GM23338 (cell line): ENCODE measurements at regions not wholly inside any gene's neighbourhood (a gene's known extent, or its start where the extent isn't known, plus 50 kb on each side); places are given as distances from the start of the nearest gene placed in this dataset.

Experiments used
- ATAC-seq: fragments of 200-7000 bp; cut with Tn5 transposase; 3 replicates; pipeline ENCODE4 v1.9.1; 2020
- DNase-seq: peaks from one replicate; pipeline ENCODE4 v3.0.0-alpha.2; 2015; ENCODE audit warnings: low spot score
- H2AFZ ChIP-seq: fragments of 200-600 bp; sonication (generic); 2 replicates; pipeline ENCODE4 v1.8.0; 2016; ENCODE audit warnings: antibody characterized with exemption, mild to moderate bottlenecking, moderate library complexity
- H3F3A ChIP-seq: fragments of 200-600 bp; sonication (generic); replicated peaks from 2 replicates; pipeline ENCODE4 v1.8.0; 2017; ENCODE audit warnings: antibody characterized with exemption, mixed run types, low read depth
- H3K27ac ChIP-seq: fragments of 200-600 bp; sonication (generic); 2 replicates; pipeline ENCODE4 v1.6.1; 2016; ENCODE audit warnings: low read depth
- H3K27me3 ChIP-seq: fragments of 200-600 bp; sonication (generic); 2 replicates; pipeline ENCODE4 v1.8.0; 2016; ENCODE audit warnings: mild to moderate bottlenecking, mixed run types, moderate library complexity; ENCODE audit not compliant: insufficient read depth
- H3K36me3 ChIP-seq: fragments of 200-600 bp; sonication (generic); 2 replicates; pipeline ENCODE4 v1.8.0; 2016; ENCODE audit warnings: mild to moderate bottlenecking; ENCODE audit not compliant: insufficient read depth
- H3K4me1 ChIP-seq: fragments of 200-600 bp; sonication (generic); 2 replicates; pipeline ENCODE4 v1.8.0; 2016; ENCODE audit warnings: mild to moderate bottlenecking, moderate library complexity; ENCODE audit not compliant: insufficient read depth
- H3K4me2 ChIP-seq: fragments of 200-600 bp; sonication (generic); 2 replicates; pipeline ENCODE4 v1.7.1; 2017; ENCODE audit warnings: mixed run types
- H3K4me3 ChIP-seq: fragments of 200-600 bp; sonication (generic); 2 replicates; pipeline ENCODE4 v1.6.1; 2016; ENCODE audit warnings: mixed run types
- H3K79me2 ChIP-seq: fragments of 200-600 bp; sonication (generic); replicated peaks from 2 replicates; pipeline ENCODE4 v1.8.0; 2017; ENCODE audit warnings: mild to moderate bottlenecking; ENCODE audit not compliant: insufficient read depth
- H3K9me2 ChIP-seq: fragments of 200-600 bp; sonication (generic); 2 replicates; pipeline ENCODE4 v1.8.0; 2017; ENCODE audit not compliant: insufficient read depth
- H4K20me1 ChIP-seq: fragments of 200-600 bp; sonication (generic); replicated peaks from 2 replicates; pipeline ENCODE4 v1.8.0; 2017; ENCODE audit warnings: mild to moderate bottlenecking; ENCODE audit not compliant: insufficient read depth
- H3K27ac Mint-ChIP-seq: 2 replicates; pipeline ENCODE4 v1.8.0; 2020; ENCODE audit warnings: inconsistent platforms, mild to moderate bottlenecking, moderate library complexity, mixed read lengths
- H3K27me3 Mint-ChIP-seq: 3 replicates; pipeline ENCODE4 v1.8.0; 2022; ENCODE audit warnings: low read depth, mild to moderate bottlenecking, moderate library complexity, mixed read lengths, inconsistent platforms; ENCODE audit not compliant: insufficient read depth, poor library complexity
- H3K36me3 Mint-ChIP-seq: 3 replicates; pipeline ENCODE4 v1.8.0; 2021; ENCODE audit warnings: low read depth, mild to moderate bottlenecking, inconsistent platforms, moderate library complexity, mixed read lengths
- H3K4me1 Mint-ChIP-seq: 3 replicates; pipeline ENCODE4 v1.8.0; 2020; ENCODE audit warnings: mild to moderate bottlenecking, inconsistent platforms, mixed read lengths
- H3K4me3 Mint-ChIP-seq: 3 replicates; pipeline ENCODE4 v1.8.0; 2021; ENCODE audit warnings: moderate library complexity, mild to moderate bottlenecking, inconsistent platforms, mixed read lengths
- H3K9me3 Mint-ChIP-seq: 3 replicates; pipeline ENCODE4 v1.8.0; 2020; ENCODE audit warnings: moderate library complexity, mild to moderate bottlenecking, inconsistent platforms, mixed read lengths
- CREB1 ChIP-seq: fragments of 250-450 bp; sonication (Bioruptor Pico); IDR thresholded peaks from 2 replicates; pipeline ENCODE4 v1.5.0; 2020; ENCODE audit warnings: low read depth, mild to moderate bottlenecking, moderate library complexity
- CTCF ChIP-seq, 2 experiments: fragments of 200-600 bp in 1 of 2; sonication (generic) in 1 of 2; conservative IDR thresholded peaks; 2 replicates each; pipeline versions ENCODE4 v1.5.1 to v1.6.1; 2016 to 2017; ENCODE audit warnings: antibody characterized with exemption in 2 of 2, low read depth in 2 of 2, mild to moderate bottlenecking in 2 of 2, moderate library complexity in 1 of 2
- ETS1 ChIP-seq: IDR thresholded peaks from 2 replicates; pipeline ENCODE4 v1.6.1; 2016; ENCODE audit warnings: antibody characterized with exemption
- EZH2 ChIP-seq: fragments of 200-600 bp; sonication (generic); IDR thresholded peaks from one replicate; pipeline ENCODE4 v1.8.0; 2017; ENCODE audit warnings: antibody characterized with exemption, mild to moderate bottlenecking, low read depth; ENCODE audit not compliant: unreplicated experiment
- EZH2phosphoT487 ChIP-seq: fragments of 200-600 bp; sonication (generic); IDR thresholded peaks from one replicate; pipeline ENCODE4 v1.8.1; 2018; ENCODE audit warnings: antibody characterized with exemption; ENCODE audit not compliant: unreplicated experiment
- JUNB ChIP-seq: IDR thresholded peaks from one replicate; pipeline ENCODE4 v1.6.1; 2016; ENCODE audit warnings: antibody characterized with exemption; ENCODE audit not compliant: unreplicated experiment
- NANOG ChIP-seq: IDR thresholded peaks from 2 replicates; pipeline ENCODE4 v1.6.1; 2016; ENCODE audit warnings: antibody characterized with exemption, borderline replicate concordance
- POLR2AphosphoS5 ChIP-seq: IDR thresholded peaks from 2 replicates; pipeline ENCODE4 v1.6.1; 2016; ENCODE audit warnings: antibody characterized with exemption, low read depth
- REST ChIP-seq: IDR thresholded peaks from one replicate; pipeline ENCODE4 v1.6.1; 2018; ENCODE audit warnings: antibody characterized with exemption; ENCODE audit not compliant: unreplicated experiment
- STAT1 ChIP-seq: IDR thresholded peaks from one replicate; pipeline ENCODE4 v1.6.1; 2016; ENCODE audit warnings: antibody characterized with exemption; ENCODE audit not compliant: unreplicated experiment
- ZNF114 ChIP-seq: fragments of 250-450 bp; sonication (Bioruptor Pico); IDR thresholded peaks from 2 replicates; pipeline ENCODE4 v1.5.0; 2020; ENCODE audit warnings: mild to moderate bottlenecking, moderate library complexity
- ZNF331 ChIP-seq: fragments of 250-450 bp; sonication (Bioruptor Pico); IDR thresholded peaks from 2 replicates; pipeline ENCODE4 v1.5.0; 2020; ENCODE audit warnings: low read depth, mild to moderate bottlenecking, moderate library complexity
- ZNF462 ChIP-seq: fragments of 250-450 bp; sonication (Bioruptor Pico); IDR thresholded peaks from 2 replicates; pipeline ENCODE4 v1.5.0; 2020; ENCODE audit warnings: mild to moderate bottlenecking, moderate library complexity

- H3K27ac Mint-ChIP-seq = no peak overlapping the region
- H3K9me2 ChIP-seq = no peaks in the 10 kb centered on the region
- no peak overlapping the region for H3K4me3 Mint-ChIP-seq
- peaks cover 13% of the 10 kb centered on the region for H3K4me1 ChIP-seq
- no peaks in the 10 kb centered on the region for H3K27me3 Mint-ChIP-seq
- H3K79me2 ChIP-seq = no peaks in the 10 kb centered on the region
- no peaks in the 10 kb centered on the region for H4K20me1 ChIP-seq
- no peak overlapping the region for H3K4me3 ChIP-seq
- H2AFZ ChIP-seq = no peak overlapping the region
- DNase-seq (no peak), ATAC-seq (no peak)
- no peaks in the 10 kb centered on the region for H3K9me3 Mint-ChIP-seq
- H3K4me1 Mint-ChIP-seq = peaks cover 11% of the 10 kb centered on the region; the same call in 2 of the 3 replicates
- no peaks in the 10 kb centered on the region for H3K27me3 ChIP-seq
- H3K27ac ChIP-seq = no peak overlapping the region
- no peak overlapping the region for H3K4me2 ChIP-seq
- no peaks in the 10 kb centered on the region for H3F3A ChIP-seq
- no peaks in the 10 kb centered on the region for H3K36me3 Mint-ChIP-seq
- H3K36me3 ChIP-seq = no peaks in the 10 kb centered on the region
- no peak for TF ChIP-seq ZNF331 (CRISPR knock-in tag)
- TF ChIP-seq NANOG = no peak
- no peak for TF ChIP-seq CREB1 (CRISPR knock-in tag)
- TF ChIP-seq ETS1 = no peak
- TF ChIP-seq EZH2 = no peak
- no peak for TF ChIP-seq CTCF (conservative IDR thresholded peaks at IDR 0.05; ENCODE audit: low read depth in 2 of 2)
- no peak for TF ChIP-seq REST
- no peak for TF ChIP-seq STAT1
- TF ChIP-seq ZNF114 (CRISPR knock-in tag) = no peak
- TF ChIP-seq EZH2phosphoT487 = no peak
- no peak for TF ChIP-seq JUNB
- no peak for TF ChIP-seq POLR2AphosphoS5
- TF ChIP-seq ZNF462 = no peak
Observed at GRCh38 chr10:36443233-36443632, 682.2 kb upstream of the ANKRD30A start.
